DMS79 treated with DMSO at 0.1 percent for 48 hours (cell line): ENCODE measurements at regions not wholly inside any gene's neighbourhood (a gene's known extent, or its start where the extent isn't known, plus 50 kb on each side); places are given as distances from the start of the nearest gene placed in this dataset.

Experiments
- DNase-seq: peaks from one replicate; lab custom pipeline; 2025; lab: John Stamatoyannopoulos, UW

GRCh38 chr4:31272331-31273061, 552.3 kb downstream of the PCDH7 start:
- no peak for DNase-seq

DNA sequence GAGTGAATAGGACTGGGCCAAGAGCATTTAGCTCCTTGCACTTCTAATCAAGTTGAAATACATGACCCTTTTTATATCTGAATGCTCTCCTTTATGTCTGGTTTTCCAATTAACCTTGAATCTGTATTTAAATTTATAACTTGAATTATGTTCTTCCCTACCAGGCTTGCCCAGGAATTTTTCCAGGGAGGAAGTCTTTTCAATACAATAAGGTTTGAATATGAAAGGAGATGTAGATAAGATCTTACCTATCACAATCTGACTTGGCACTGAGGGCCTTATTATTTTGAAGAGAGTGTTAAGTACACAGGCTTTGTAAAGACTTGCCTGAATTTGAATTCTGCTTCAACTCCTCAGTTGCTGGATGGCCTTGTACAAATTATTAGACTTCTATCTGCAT, 555.7 kb downstream of the PCDH7 start:
- no peak for DNase-seq

- DNase-seq = no peak
Observed at GRCh38 chr4:31283679-31284078, 563.5 kb downstream of the PCDH7 start.

DNA sequence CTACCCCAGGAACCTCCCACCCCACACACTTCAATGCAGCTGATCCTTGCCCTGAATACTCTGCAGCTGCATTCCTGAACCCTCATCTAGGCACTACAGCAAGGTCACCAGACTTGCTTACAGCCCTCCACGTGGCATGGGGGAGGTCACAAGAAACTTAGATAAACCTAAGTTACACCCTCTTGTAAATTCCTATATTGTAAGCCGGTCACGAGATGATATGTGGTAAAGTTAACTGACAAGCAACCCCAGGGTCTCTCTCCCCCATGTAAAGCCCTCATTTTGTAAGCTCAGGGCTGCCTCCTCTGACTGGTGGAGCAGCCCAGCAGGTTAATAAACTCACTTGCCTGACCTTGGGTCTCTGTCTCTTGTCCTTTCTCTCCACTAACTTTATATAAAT, 570.7 kb downstream of the PCDH7 start:
- no peak for DNase-seq

DNA sequence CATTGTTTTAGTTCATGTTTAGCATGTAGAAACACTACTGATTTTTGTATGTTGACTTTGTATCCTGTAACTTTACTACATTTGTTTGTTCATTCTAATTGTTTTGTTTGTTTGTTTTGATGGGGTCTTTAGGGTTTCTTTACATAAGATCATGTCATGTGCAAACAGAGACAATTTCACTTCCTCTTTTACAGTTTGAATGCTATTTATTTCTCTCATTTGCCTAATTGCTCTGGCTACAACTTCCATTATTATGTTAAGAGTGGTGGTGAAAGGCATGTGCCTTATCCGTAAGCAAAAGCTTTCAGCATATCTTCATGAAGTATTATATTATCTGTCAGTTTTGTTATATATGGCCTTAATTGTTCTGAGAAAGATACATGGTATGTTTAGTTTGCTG, 571.1 kb downstream of the PCDH7 start:
- no peak for DNase-seq

GRCh38 chr4:31294655-31295480, 574.7 kb downstream of the PCDH7 start:
- DNase-seq = no peak

DNA sequence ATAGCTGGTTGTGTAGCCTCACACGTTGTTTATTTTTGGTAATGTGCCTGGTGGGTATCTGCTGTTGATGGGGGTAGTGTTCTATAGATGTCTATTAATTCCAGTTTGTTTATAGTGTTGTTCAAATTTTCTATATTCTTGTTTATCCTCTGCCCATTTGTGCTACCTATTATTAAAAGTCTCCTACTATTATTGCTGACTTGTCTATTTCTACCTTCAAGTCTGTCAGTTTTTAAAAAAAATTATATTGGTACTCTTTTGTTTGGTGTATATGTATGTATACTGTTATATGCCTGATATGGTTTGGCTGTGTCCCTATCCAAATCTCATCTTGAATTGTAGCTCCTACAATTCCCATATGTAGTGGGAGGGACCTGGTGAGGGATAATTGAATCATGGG, 578.6 kb downstream of the PCDH7 start:
- DNase-seq = no peak

DNA sequence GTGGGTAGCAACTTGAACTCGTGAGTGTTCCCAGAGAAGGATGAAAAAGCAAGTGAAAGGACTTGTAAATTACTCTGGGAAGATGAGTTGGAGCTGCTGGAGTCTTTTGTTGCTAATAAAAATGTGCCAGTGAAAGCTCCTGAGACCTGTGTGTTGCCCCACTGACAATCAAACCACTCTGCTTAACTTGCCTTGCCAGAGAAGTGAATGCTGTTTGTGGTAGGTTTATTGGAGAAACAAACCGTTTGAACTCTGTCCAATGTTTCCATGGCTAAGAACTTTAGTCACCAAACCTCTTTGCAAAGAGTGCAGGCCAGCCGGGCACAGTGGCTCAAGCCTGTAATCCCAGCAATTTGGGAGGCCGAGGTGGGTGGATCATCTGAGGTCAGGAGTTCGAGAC, 586.9 kb downstream of the PCDH7 start:
- no peak for DNase-seq

GRCh38 chr4:31324814-31325213, 604.6 kb downstream of the PCDH7 start:
- no peak for DNase-seq

DNA sequence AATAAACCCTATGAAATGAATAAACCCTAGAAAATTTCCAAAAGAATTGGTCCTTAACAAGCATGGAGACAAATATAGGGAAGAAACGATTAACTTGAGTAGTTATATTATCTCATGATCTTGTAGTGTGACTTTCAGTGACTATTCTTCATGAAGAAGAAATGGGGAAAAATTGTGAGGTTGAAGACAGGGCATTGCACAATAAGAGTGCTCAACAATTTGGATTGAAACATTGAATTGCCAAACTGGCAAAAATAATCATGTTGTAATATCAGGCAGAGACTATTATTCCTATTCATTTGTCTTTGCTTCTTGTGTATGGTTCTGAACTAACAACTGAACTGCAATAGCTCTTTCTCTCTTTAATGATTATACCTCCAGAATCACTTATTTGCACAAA, 605.1 kb downstream of the PCDH7 start:
- DNase-seq = no peak

DNA sequence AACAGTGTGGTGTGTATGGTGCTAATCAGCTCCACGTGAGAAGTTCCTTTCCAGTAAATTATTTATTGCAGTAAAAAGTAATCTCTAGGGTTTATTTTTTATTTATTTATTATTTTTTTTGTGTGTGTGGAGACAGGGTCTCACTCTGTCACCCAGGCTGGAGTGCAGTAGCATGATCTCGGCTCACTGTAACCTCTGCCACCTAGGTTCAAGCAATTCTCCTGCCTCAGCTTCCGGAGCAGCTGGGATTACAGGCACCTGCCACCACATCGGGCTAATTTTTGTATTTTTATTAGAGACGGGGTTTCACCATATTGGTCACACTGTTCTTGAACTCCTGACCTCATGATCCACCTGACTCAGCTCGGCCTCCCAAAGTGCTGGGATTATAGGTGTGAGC, 606.9 kb downstream of the PCDH7 start:
- DNase-seq = no peak

- no peak for DNase-seq
Observed at GRCh38 chr4:31328932-31329331, 608.8 kb downstream of the PCDH7 start.

GRCh38 chr4:31334086-31334910, 614.1 kb downstream of the PCDH7 start:
- no peak for DNase-seq

GRCh38 chr4:31338000-31338399, 617.8 kb downstream of the PCDH7 start:
- DNase-seq = no peak

- DNase-seq = no peak
Observed at GRCh38 chr4:31341601-31342359, 621.6 kb downstream of the PCDH7 start.

DNA sequence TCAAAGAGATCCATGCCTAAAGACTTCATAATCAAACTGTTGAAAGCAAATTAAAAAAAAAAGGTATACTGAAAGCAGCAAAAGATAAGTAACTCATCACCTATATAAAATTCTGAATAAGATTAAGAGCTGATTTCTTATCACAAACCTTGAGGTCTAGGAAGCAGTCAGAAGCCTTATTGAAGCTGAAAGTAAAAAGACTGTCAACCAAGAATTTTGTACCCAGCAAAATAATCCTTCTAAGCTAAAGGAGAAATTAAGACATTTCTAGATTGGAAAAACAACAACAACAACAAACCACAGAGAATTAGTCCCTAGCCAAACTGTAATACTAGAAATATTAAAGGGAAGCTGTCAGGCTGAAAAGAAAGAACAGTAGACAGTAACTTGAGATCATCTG, 622.9 kb downstream of the PCDH7 start:
- no peak for DNase-seq

GRCh38 chr4:31349907-31350306, 629.7 kb downstream of the PCDH7 start:
- no peak for DNase-seq

- no peak for DNase-seq
Observed at GRCh38 chr4:31351695-31352094, 631.5 kb downstream of the PCDH7 start.

DNA sequence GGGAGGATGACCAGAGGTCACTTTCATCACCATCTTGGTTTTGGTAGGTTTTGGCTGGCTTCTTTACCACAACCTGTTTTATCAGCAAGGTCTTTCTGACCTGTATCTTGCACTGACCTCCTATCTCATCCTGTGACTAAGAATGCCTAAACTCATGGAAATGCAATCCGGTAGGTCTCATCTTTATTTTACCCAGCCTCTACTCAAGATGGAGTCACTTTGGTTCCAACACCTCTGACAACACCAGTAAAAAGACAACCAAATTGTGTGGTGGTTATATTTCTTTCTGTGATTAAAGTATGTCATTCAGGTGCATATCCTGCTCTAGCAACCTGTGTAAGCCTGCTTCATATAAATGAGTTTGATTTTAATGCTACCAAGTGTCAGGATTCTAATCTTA, 636.7 kb downstream of the PCDH7 start:
- no peak for DNase-seq

DNA sequence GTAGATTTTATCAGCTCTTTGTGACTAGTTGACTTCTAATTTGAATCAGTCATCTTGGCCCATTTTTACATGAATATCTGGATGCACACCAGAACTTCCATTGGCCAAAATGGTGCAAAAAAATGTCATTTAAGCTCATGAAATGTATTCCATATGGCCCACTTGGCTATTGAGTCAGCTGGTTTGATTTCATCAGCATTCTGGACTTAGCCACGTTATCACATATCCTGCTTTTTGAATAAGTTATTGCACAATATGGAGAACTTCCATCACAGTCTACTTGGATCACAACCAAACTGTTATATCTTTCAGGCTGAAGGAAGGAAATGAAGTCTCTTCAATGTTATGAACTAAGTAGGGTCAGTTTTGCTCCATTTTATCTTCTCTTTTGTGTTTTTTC, 640.6 kb downstream of the PCDH7 start:
- DNase-seq = no peak

DNA sequence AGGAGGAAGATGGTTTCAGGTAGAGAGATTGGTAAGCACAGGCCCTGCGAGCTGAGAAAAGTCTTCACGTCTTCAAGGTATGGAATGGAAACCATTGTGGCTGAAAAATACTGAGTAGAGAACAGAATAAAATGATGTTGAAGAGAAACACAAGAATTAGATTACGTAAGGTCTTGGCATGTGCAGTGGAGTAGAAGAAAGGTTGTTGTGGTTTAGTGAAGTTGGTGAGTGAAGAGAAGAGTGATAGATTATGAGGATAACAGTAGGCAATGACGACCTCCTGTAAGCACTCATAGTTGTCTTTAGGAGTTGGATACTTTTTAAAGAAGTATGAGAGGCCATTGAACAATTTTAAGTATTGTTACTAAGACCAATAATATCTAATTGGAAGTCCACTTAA, 642.6 kb downstream of the PCDH7 start:
- no peak for DNase-seq
